Ectodermal cell (in vitro differentiated cells): ENCODE measurements at regions not wholly inside any gene's neighbourhood (a gene's known extent, or its start where the extent isn't known, plus 50 kb on each side); places are given as distances from the start of the nearest gene placed in this dataset.
"Not testable (repeated sequence)": the region's sequence is repeated elsewhere in the genome, so short reads cannot be mapped to it uniquely, and the experiment has no call there.

Experiments used
- H3K27ac ChIP-seq: 2 replicates; pipeline ENCODE4 v1.7.0; 2013; ENCODE audit warnings: mild to moderate bottlenecking, low read depth, low read length; ENCODE audit not compliant: insufficient read depth, poor library complexity, severe bottlenecking
- H3K27me3 ChIP-seq: 2 replicates; pipeline ENCODE4 v1.7.0; 2013; ENCODE audit warnings: mild to moderate bottlenecking, low read length; ENCODE audit not compliant: insufficient read depth, control insufficient read depth, poor library complexity, severe bottlenecking
- H3K36me3 ChIP-seq: one replicate; pipeline ENCODE4 v1.7.0; 2013; ENCODE audit warnings: low read length; ENCODE audit not compliant: control insufficient read depth, insufficient read depth
- H3K4me1 ChIP-seq: one replicate; pipeline ENCODE4 v1.7.0; 2013; ENCODE audit warnings: low read length; ENCODE audit not compliant: control insufficient read depth, insufficient read depth
- H3K4me3 ChIP-seq: 2 replicates; pipeline ENCODE4 v1.7.0; 2013; ENCODE audit warnings: low read depth, low read length, control low read depth; ENCODE audit not compliant: insufficient read depth
- H3K9me3 ChIP-seq: 2 replicates; pipeline ENCODE4 v1.7.0; 2013; ENCODE audit warnings: mild to moderate bottlenecking, low read length, moderate library complexity; ENCODE audit not compliant: control insufficient read depth
- WGBS, 2 experiments: methylation state at CpG; one replicate each; pipeline ENCODE4 v1.1.7; 2013; ENCODE audit warnings: missing lambda C conversion rate in 2 of 2; 5-methylcytosine and 5-hydroxymethylcytosine counted together

DNA sequence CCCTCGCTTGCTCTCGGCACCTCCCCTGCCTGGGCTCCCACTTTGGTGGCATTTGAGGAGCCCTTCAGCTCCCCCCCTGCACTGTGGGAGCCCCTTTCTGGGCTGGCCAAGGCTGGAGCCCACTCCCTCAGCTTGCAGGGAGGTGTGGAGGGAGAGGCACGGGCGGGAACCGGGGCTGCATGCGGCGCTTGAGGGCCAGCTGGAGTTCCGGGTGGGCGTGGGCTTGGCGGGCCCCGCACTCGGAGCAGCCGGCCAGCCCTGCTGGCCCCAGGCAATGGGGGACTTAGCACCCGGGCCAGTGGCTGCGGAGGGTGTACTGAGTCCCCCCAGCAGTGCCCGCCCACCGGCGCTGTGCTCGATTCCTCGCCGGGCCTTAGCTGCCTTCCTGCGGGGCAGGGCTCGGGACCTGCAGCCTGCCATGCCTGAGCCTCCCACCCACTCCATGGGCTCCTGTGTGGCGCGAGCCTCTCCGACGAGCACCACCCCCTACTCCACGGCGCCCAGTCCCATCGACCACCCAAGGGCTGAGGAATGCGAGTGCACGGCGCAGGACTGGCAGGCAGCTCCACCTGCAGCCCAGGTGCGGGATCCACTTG is 730.0 kb upstream of the SEMA6A start:
- not testable (repeated sequence) for H3K9me3 ChIP-seq, H3K4me3 ChIP-seq, H3K4me1 ChIP-seq, H3K27me3 ChIP-seq, H3K36me3 ChIP-seq, H3K27ac ChIP-seq
- 93 to 94% methylated on average over 34 of the region's 34 CpGs for WGBS, 2 experiments

DNA sequence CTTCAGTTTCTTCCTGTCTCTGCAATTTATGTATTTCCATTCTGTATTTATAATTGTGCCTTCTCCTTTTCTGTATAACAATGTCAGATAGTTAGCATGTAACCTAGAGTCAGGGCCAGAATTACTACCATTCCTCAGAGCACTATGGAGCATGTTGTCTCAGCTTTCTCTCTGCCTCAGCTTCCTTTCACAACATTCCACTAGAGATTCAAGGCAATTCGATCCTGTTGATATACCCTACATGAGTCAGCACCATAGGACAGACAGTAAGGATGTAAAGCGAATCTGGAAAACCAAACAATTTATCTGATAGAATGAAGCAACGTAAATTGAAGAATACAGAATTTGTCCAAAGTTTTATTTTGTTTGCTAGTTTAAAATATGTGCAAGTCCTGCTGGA is 728.3 kb upstream of the SEMA6A start:
- Histone ChIP-seq H3K4me3 (no peak overlapping the region), H3K9me3 (no peaks in the 10 kb centered on the region), H3K36me3 (no peaks in the 10 kb centered on the region), H3K4me1 (peaks cover 3% of the 10 kb centered on the region), H3K27me3 (no peaks in the 10 kb centered on the region), H3K27ac (no peak overlapping the region)
- 86 to 87% methylated on average over 3 of the region's 3 CpGs for WGBS, 2 experiments

DNA sequence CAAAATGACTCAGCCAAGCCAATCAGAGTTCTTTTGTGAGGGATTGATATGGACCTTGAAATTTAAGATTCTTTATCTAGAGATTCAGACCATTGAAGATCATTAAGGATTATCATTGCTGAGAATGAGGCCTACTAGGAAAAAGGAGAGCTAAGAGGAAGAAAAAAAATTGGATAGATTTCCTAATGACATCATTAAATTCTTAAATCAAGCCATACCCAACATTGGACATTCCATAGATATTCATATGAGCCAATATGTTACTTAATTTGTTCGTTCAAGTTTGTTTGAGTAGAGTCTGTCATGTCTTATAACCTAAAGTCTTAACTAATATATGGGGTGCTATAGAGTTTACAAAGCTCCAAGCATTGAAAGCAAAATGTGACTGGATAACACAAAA is 727.9 kb upstream of the SEMA6A start:
- WGBS, 2 experiments, result 92 to 100% methylated on average over 1 of the region's 1 CpG
- Histone ChIP-seq H3K27me3 (no peaks in the 10 kb centered on the region), H3K4me3 (no peak overlapping the region), H3K9me3 (no peaks in the 10 kb centered on the region), H3K36me3 (no peaks in the 10 kb centered on the region), H3K27ac (no peak overlapping the region), H3K4me1 (peaks cover 3% of the 10 kb centered on the region)

DNA sequence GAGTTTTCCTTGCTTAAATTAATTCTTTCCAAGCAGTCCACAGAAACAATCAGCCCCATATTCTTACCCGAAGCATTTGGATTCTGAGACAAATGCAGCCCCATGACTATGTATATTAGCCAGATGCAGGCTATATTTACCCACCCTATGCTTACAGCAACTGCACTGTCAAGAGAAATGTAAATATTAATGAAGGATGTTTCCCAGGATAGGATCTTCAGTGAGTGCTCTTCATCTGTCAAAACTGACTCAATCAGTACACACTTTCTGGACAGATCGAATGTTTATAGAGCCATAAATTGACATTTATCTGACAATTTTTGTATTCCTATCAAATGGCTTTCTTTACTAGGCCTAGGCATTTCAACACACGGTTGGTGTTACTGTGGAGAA is 725.3 kb upstream of the SEMA6A start:
- H3K4me3 ChIP-seq, result no peak overlapping the region
- 85 to 95% methylated on average over 2 of the region's 3 CpGs for WGBS, 2 experiments
- no peaks in the 10 kb centered on the region for H3K27me3 ChIP-seq
- H3K4me1 ChIP-seq, result peaks cover 3% of the 10 kb centered on the region
- H3K27ac ChIP-seq, result no peak overlapping the region
- no peaks in the 10 kb centered on the region for H3K9me3 ChIP-seq
- H3K36me3 ChIP-seq, result no peaks in the 10 kb centered on the region

DNA sequence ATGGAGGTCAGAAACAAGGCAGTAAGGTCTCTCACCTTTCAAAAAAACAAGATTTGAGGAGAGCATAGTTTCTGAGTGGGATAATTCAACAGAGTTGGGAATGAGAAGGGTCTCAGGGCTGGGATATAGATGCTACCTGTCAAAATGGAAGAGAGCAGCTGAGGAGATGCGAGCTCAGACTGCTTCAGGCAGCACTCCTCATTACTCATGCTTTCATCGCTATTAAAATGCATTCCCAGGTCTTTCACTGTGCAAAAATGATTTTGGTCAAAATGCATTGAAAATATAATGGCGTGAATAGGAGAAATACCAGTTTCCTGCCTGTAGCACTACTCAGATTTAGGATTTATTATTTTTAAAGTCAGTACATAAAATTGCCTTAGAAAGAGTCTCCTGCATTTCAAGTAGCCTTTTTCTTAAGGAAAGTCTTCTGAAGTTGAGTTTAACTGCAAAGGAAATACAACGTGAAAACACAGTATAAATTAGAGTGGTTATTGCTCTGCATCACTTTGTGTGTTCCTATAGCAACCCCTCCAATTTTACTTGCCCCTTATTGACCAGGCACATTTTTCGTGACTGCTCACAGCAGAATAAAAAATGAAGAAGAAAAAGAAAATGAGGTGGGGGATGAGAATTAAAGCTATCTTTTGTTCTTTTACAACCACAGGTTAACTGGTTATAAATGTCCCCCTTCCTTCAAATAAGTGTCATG is 724.8 kb upstream of the SEMA6A start:
- Histone ChIP-seq H3K27ac (no peak overlapping the region), H3K4me1 (peaks cover 3% of the 10 kb centered on the region), H3K27me3 (no peaks in the 10 kb centered on the region), H3K4me3 (no peak overlapping the region), H3K9me3 (no peaks in the 10 kb centered on the region), H3K36me3 (no peaks in the 10 kb centered on the region)
- 93 to 100% methylated on average over 2 to 5 of the region's 5 CpGs for WGBS, 2 experiments

DNA sequence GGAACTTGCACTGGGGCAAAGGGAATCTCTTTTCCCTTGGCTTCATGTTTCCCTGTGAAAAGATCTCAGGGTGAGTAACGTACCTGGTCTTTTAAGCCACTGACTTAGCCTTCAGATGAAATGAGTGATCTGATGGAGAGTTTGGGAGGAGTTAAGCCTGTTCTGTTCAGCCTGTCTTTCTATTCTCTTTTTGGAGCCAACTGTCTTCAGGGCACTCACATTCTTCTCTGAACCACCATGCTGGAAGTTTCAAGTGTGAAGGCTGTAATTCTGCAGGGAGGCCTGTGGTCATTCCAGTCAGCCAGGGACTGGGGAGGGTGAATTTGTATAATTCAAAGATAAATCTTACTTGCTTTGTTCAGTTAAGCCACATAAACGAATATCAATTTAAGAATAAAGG is 722.2 kb upstream of the SEMA6A start:
- H3K27me3 ChIP-seq, result no peaks in the 10 kb centered on the region
- no peaks in the 10 kb centered on the region for H3K36me3 ChIP-seq
- no peak overlapping the region for H3K4me3 ChIP-seq
- WGBS, 2 experiments, result 89 to 94% methylated on average over 1 of the region's 2 CpGs
- H3K4me1 ChIP-seq, result no peaks in the 10 kb centered on the region
- H3K9me3 ChIP-seq, result no peaks in the 10 kb centered on the region
- no peak overlapping the region for H3K27ac ChIP-seq

DNA sequence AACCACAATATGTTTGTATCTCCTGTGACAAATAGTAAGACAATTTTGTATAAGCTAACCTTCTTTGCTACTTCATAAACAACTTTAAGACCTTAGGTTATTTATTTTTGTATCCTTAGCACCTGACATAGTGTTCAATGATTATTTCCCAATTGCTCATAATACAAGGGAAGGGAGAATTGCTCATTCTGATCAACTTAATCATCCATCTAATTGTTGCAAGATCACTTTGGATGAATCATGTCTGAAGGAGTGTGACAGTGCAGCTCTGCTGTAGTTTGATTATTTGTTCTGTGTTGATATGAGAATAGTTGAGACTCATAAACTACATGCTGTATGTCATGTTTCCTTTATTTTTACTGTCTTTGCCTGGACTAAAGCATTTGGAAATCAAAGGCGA is 721.3 kb upstream of the SEMA6A start:
- no peak overlapping the region for H3K27ac ChIP-seq
- no peaks in the 10 kb centered on the region for H3K9me3 ChIP-seq
- H3K4me1 ChIP-seq, result no peaks in the 10 kb centered on the region
- H3K36me3 ChIP-seq, result no peaks in the 10 kb centered on the region
- WGBS, 2 experiments, result 100% methylated on average over 1 of the region's 1 CpG; no CpG with 5 or more reads in 1 of the 2 experiments
- no peaks in the 10 kb centered on the region for H3K27me3 ChIP-seq
- H3K4me3 ChIP-seq, result no peak overlapping the region

DNA sequence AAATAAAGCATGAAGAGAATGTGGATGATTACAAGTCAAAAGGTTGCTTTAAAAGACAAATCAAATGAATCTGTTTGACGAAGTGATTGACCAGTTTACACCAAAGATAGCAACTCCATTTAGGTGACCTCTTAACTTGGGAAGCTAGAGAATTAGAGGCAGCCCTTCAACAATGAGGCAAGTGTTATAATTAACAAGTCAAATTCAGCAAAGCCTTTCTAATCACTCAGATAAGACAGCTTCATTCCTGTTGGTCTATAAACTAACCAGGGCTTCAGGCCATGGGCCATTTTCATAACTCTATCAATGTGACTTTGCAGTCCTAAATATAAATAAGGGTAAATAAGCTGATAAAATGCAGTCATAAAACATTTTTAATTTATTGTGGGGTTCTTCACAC is 712.2 kb upstream of the SEMA6A start:
- H3K9me3 ChIP-seq, result no peaks in the 10 kb centered on the region
- H3K27me3 ChIP-seq, result no peaks in the 10 kb centered on the region
- 89 to 92% methylated on average over 1 of the region's 1 CpG for WGBS, 2 experiments
- no peaks in the 10 kb centered on the region for H3K4me1 ChIP-seq
- no peak overlapping the region for H3K4me3 ChIP-seq
- no peaks in the 10 kb centered on the region for H3K36me3 ChIP-seq
- H3K27ac ChIP-seq, result no peak overlapping the region

DNA sequence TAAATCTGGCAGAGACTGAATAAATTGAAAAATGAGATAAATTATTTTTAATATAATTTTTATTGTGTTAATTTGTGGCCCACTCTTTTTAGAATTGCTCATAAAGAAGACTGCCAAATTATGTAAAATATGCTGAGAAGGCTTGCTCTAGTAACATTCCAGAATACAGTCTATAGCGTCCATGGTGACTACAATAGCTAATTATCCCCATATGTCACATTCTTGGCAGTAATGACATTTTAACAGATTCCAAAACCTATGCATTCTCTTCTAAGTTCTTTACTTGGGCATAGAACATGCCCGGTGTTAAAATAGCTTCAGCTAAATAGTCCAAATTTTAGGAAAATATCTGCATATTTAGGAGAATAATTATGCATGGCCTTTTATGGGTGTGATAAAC is 697.0 kb upstream of the SEMA6A start:
- no peaks in the 10 kb centered on the region for H3K9me3 ChIP-seq
- no peaks in the 10 kb centered on the region for H3K36me3 ChIP-seq
- H3K4me3 ChIP-seq, result no peak overlapping the region
- no peaks in the 10 kb centered on the region for H3K4me1 ChIP-seq
- WGBS, 2 experiments, result 84 to 95% methylated on average over 1 to 2 of the region's 2 CpGs
- no peak overlapping the region for H3K27ac ChIP-seq
- no peaks in the 10 kb centered on the region for H3K27me3 ChIP-seq

DNA sequence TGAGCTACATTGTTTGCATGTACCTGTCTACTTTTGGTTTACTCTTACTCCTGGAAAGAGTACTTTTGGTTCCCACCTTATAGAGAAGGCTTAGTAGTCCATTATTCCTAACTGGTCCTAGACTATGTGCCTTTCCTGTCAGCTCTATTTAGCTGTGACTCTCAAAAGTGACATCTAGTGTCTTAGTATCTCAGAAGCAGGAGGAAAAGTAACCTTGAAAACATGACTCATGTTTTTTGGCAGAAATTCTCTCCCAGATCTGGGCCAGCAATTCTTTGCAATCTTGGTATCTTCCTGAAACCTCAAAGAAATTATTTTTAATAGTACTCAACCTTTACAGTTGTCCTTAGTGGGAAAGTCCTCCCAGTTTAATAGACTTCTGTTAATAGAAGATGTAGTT is 691.7 kb upstream of the SEMA6A start:
- Histone ChIP-seq H3K27me3 (no peaks in the 10 kb centered on the region), H3K27ac (no peak overlapping the region), H3K4me1 (peaks cover 5% of the 10 kb centered on the region), H3K4me3 (no peak overlapping the region), H3K36me3 (no peaks in the 10 kb centered on the region), H3K9me3 (peaks cover 2% of the 10 kb centered on the region)
